Central memory CD8-positive, alpha-beta T cell (primary cell): ENCODE measurements at regions not wholly inside any gene's neighbourhood (a gene's known extent, or its start where the extent isn't known, plus 50 kb on each side); places are given as distances from the start of the nearest gene placed in this dataset.

Source experiments
- ATAC-seq: fragments of 150-1000 bp; cut with Tn5 transposase; replicated peaks from 2 replicates; pipeline ENCODE4 v1.10.0; 2022; ENCODE audit warnings: mild to moderate bottlenecking, moderate FRiP score, moderate number of reproducible peaks; ENCODE audit not compliant: poor library complexity, severe bottlenecking; ENCODE audit errors: extremely low read depth
- DNase-seq, 2 donors: peaks; one replicate each; pipeline ENCODE4 v3.0.0; 2021; ENCODE audit warnings: low spot score in 2 of 2
- H3K27ac Mint-ChIP-seq: one replicate; pipeline ENCODE4 v1.8.0; 2022; ENCODE audit warnings: low read depth, mild to moderate bottlenecking, moderate library complexity, mixed read lengths
- H3K27me3 Mint-ChIP-seq: one replicate; pipeline ENCODE4 v1.8.0; 2022; ENCODE audit warnings: mixed read lengths
- H3K36me3 Mint-ChIP-seq: one replicate; pipeline ENCODE4 v1.8.0; 2022; ENCODE audit warnings: mild to moderate bottlenecking, moderate library complexity, mixed read lengths; ENCODE audit not compliant: insufficient read depth
- H3K4me1 Mint-ChIP-seq: one replicate; pipeline ENCODE4 v1.8.0; 2022; ENCODE audit warnings: mixed read lengths
- H3K4me3 Mint-ChIP-seq: one replicate; pipeline ENCODE4 v1.8.0; 2022; ENCODE audit warnings: mild to moderate bottlenecking, moderate library complexity, mixed read lengths
- H3K9me3 Mint-ChIP-seq: one replicate; pipeline ENCODE4 v1.8.0; 2022; ENCODE audit warnings: mixed read lengths

GRCh38 chr9:99606957-99607356, 214.7 kb upstream of the NR4A3 start:
- ATAC-seq: no peak

DNA sequence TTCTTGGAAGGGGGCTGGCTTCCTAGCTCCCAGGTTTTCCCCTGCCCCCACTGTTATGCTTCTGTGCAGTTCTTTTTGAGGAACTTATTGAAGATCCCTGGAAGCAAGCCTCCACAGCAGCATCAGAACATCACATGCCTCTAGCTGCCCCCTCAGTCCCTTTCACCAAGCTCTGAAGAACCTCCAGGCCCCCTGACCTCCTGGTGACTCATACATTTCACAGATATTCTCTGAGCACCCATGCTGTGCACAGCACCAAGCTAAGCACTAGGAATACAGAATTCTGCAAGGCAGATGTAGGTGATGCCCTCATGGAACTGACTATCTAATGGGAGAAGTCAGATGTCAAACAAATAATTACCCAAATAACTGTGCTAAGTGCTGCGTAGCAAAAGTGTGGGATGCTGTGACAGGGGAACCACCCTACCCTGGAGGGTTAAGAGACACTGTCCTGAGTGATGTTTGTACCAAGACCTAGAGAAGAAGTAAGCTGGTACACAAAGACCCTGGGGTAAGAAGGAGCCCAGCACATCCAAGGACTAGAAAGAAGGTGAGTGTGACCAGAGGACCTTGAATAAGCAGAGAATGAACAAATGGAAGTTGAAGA, 213.7 kb upstream of the NR4A3 start:
- DNase-seq: no peak
- Mint-ChIP-seq H3K9me3 (no peaks in the 10 kb centered on the region), H3K4me3 (no peak overlapping the region), H3K36me3 (no peaks in the 10 kb centered on the region), H3K27ac (no peak overlapping the region), H3K4me1 (no peaks in the 10 kb centered on the region), H3K27me3 (peaks cover 86% of the 10 kb centered on the region)
- no peak for ATAC-seq

More at GRCh38 chr9:99606957-99607356, 214.7 kb upstream of the NR4A3 start:
- Mint-ChIP-seq H3K27ac (no peak overlapping the region), H3K4me3 (no peak overlapping the region), H3K27me3 (peaks cover 86% of the 10 kb centered on the region), H3K4me1 (no peaks in the 10 kb centered on the region), H3K36me3 (no peaks in the 10 kb centered on the region), H3K9me3 (no peaks in the 10 kb centered on the region)
- no peak for DNase-seq

- Mint-ChIP-seq H3K27me3 (peaks cover 47% of the 10 kb centered on the region), H3K4me3 (no peak overlapping the region), H3K36me3 (no peaks in the 10 kb centered on the region), H3K27ac (no peak overlapping the region), H3K9me3 (no peaks in the 10 kb centered on the region), H3K4me1 (no peaks in the 10 kb centered on the region)
- ATAC-seq (no peak), DNase-seq (no peak)
Measured at GRCh38 chr9:99614341-99614740, 207.3 kb upstream of the NR4A3 start.

GRCh38 chr9:99621040-99621439, 200.6 kb upstream of the NR4A3 start:
- H3K4me3 Mint-ChIP-seq: no peak overlapping the region
- peaks cover 3% of the 10 kb centered on the region for H3K36me3 Mint-ChIP-seq
- peaks cover 10% of the 10 kb centered on the region for H3K27me3 Mint-ChIP-seq
- H3K9me3 Mint-ChIP-seq: no peaks in the 10 kb centered on the region
- no peak for DNase-seq
- H3K27ac Mint-ChIP-seq: no peak overlapping the region
- H3K4me1 Mint-ChIP-seq: no peaks in the 10 kb centered on the region
- ATAC-seq: no peak

DNA sequence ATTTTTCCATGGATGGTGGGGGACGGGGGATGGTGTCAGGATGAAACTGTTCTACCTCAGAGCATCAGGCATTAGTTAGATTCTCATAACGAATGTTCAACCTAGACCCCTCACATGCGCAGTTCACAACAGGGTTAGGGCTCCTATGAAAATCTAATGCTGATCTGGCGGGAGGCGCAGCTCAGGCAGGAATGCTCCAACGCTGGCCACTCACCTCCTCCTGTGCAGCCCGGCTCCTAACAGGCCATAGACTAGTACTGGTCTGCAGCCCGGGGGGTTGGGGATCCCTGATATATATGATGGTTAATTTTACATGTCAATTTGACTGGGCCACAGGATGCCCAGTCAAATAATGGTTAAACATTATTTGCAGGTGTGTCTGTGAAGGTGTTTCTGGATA, 199.0 kb upstream of the NR4A3 start:
- peaks cover 13% of the 10 kb centered on the region for H3K27me3 Mint-ChIP-seq
- peaks cover 3% of the 10 kb centered on the region for H3K36me3 Mint-ChIP-seq
- no peak overlapping the region for H3K4me3 Mint-ChIP-seq
- DNase-seq: no peak
- no peak for ATAC-seq
- no peak overlapping the region for H3K27ac Mint-ChIP-seq
- no peaks in the 10 kb centered on the region for H3K9me3 Mint-ChIP-seq
- no peaks in the 10 kb centered on the region for H3K4me1 Mint-ChIP-seq

GRCh38 chr9:99623780-99624364, 197.8 kb upstream of the NR4A3 start:
- Mint-ChIP-seq H3K27ac (no peak overlapping the region), H3K4me3 (no peak overlapping the region), H3K36me3 (peaks cover 3% of the 10 kb centered on the region), H3K27me3 (peaks cover 25% of the 10 kb centered on the region), H3K4me1 (peaks cover 8% of the 10 kb centered on the region), H3K9me3 (no peaks in the 10 kb centered on the region)
- no peak for ATAC-seq
- DNase-seq: no peak

DNA sequence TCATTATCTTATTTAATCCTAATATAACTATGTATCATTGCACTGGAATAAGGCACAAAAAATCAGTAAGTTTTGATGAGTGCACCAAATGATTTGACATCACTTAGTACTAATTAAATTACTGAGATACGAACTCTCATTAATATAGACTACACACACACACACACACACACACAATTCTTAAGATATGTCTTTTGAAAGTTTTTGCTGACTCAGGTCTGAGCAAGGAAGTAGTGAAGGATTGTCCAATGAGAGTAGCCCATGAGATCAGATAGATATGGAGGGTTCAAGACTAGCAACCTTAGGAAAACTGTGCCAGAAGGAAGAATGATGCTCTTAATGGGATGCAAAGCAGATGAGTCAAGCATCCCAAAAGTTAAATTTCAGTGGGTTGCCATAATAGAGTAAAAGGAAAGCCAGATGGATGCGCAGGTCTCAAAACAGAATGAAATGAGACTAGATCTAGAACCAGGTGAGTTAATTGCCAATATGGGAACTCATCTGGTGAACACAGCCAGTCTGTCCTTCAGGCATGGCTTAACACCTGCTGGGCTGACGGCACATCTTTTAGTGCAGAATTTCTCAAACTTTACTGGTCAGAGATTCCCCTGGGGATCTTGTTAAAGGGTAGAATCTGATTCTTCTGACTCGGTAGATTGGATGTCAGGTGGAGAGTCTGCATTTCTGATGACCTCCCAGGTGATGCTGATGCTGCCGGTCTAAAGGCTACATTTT, 197.0 kb upstream of the NR4A3 start:
- no peak overlapping the region for H3K4me3 Mint-ChIP-seq
- ATAC-seq: no peak
- H3K9me3 Mint-ChIP-seq: no peaks in the 10 kb centered on the region
- peaks cover 8% of the 10 kb centered on the region for H3K4me1 Mint-ChIP-seq
- H3K27me3 Mint-ChIP-seq: peaks cover 24% of the 10 kb centered on the region
- no peak overlapping the region for H3K27ac Mint-ChIP-seq
- DNase-seq: no peak
- peaks cover 3% of the 10 kb centered on the region for H3K36me3 Mint-ChIP-seq

GRCh38 chr9:99626426-99626825, 195.3 kb upstream of the NR4A3 start:
- peaks cover 18% of the 10 kb centered on the region for H3K27me3 Mint-ChIP-seq
- H3K36me3 Mint-ChIP-seq: peaks cover 3% of the 10 kb centered on the region
- no peak overlapping the region for H3K27ac Mint-ChIP-seq
- H3K4me3 Mint-ChIP-seq: no peak overlapping the region
- peaks cover 8% of the 10 kb centered on the region for H3K4me1 Mint-ChIP-seq
- ATAC-seq (no peak), DNase-seq (no peak)
- no peaks in the 10 kb centered on the region for H3K9me3 Mint-ChIP-seq

- Mint-ChIP-seq H3K9me3 (no peaks in the 10 kb centered on the region), H3K36me3 (no peaks in the 10 kb centered on the region), H3K27ac (no peak overlapping the region), H3K4me1 (peaks cover 8% of the 10 kb centered on the region), H3K27me3 (peaks cover 18% of the 10 kb centered on the region), H3K4me3 (no peak overlapping the region)
- no peak for ATAC-seq
- DNase-seq: no peak
Measured at GRCh38 chr9:99628285-99628684, 193.4 kb upstream of the NR4A3 start.

DNA sequence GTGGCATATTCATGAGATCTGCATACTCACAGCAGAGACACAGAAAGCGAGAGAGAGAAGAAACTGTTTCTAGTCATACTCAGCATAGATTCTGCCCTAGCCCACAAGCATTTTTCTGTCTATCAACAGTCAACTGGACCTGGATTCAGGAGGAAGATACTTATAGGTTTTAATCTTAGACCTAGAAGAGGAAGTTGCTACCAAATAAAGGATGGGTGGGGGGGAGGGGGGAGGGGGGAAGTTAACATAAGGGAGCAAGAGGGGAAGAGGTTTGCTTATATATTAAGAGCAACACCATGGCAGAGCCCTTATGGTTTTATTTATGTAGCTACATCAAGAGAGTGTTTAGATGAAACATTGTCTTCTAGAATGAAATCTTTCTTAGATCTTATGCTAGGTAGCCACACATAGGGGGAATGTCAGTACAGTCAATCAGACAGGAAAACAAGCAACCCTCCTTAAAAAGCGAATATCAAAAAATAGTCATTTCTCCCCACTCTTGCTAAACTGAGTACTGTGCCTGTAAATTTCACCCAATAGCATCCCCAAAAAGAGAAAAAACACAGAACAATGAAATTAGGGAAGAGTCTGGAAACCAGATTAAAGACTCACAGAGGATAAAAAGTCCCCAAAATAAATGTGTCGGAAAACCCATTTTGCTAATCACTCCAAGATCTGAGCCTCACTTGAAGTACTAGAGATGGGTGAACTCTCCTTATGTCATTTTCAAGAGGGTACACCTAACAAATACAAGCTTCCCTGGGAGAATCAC, 192.7 kb upstream of the NR4A3 start:
- no peaks in the 10 kb centered on the region for H3K36me3 Mint-ChIP-seq
- no peak overlapping the region for H3K27ac Mint-ChIP-seq
- no peak for ATAC-seq
- DNase-seq: no peak
- no peaks in the 10 kb centered on the region for H3K9me3 Mint-ChIP-seq
- peaks cover 8% of the 10 kb centered on the region for H3K4me1 Mint-ChIP-seq
- peaks cover 21% of the 10 kb centered on the region for H3K27me3 Mint-ChIP-seq
- no peak overlapping the region for H3K4me3 Mint-ChIP-seq

DNA sequence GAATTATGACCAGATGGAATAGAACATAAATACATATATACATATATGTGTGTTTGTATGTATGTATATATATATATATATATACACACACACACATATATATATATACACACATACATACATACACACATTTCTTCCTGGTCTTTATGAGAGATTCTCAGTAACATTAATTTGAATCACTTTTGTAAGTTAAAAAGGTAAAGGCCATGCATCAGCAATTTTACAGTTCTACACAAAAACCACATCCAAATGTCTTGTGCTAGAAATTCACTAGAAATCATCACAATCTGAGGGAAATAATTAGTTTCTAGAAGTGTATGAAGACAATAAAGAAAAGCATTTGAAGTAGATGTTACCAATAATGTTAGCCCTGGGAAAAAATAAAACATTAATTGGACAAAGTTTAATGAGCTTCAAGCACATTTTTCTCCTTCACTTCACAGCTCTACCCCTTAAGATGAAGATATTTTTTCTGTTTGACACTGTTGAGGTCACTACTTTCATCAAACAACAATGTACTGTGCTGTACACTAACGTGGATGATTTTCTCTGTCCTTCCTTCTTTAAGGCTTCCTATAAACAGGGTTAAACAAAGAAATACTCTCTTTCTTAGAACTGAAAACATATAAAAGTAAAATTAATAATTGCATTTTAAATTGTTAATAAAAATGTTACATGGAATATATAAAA, 189.2 kb upstream of the NR4A3 start:
- no peak for DNase-seq
- H3K27ac Mint-ChIP-seq: no peak overlapping the region
- H3K36me3 Mint-ChIP-seq: no peaks in the 10 kb centered on the region
- H3K4me3 Mint-ChIP-seq: no peak overlapping the region
- no peak for ATAC-seq
- H3K4me1 Mint-ChIP-seq: peaks cover 8% of the 10 kb centered on the region
- no peaks in the 10 kb centered on the region for H3K9me3 Mint-ChIP-seq
- H3K27me3 Mint-ChIP-seq: peaks cover 34% of the 10 kb centered on the region

DNA sequence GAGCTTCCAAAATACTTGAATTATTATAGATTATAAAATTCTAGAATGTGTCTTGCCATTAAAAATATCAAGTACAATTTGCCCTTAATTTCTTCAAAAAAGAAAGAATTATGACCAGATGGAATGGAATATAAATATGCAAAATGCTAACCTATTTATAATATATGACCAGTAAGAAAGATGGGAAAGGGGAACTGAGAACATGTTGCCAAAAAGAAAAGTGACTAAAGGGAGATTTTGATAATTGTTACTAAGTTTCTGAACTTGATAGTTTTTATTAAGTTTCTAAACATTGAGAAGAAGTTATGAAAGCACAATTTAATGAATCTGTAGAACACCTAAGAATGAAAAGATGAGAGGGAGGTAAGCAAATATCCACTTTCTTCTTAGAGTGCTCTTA, 188.4 kb upstream of the NR4A3 start:
- Mint-ChIP-seq H3K27me3 (peaks cover 27% of the 10 kb centered on the region), H3K36me3 (no peaks in the 10 kb centered on the region), H3K4me3 (no peak overlapping the region), H3K9me3 (no peaks in the 10 kb centered on the region), H3K4me1 (peaks cover 5% of the 10 kb centered on the region), H3K27ac (no peak overlapping the region)
- no peak for ATAC-seq
- DNase-seq: no peak
